Kidney (tissue), 13 donors: ENCODE measurements at regions not wholly inside any gene's neighbourhood (a gene's known extent, or its start where the extent isn't known, plus 50 kb on each side); places are given as distances from the start of the nearest gene placed in this dataset.

Source experiments
- DNase-seq, 5 donors: peaks; one replicate each; pipeline ENCODE4 v3.0.0-alpha.2; 2013 to 2020
- FAIRE-seq: peaks from 2 replicates; lab custom pipeline; 2012; peaks lifted over from hg19 to GRCh38; lab: Jason Lieb, UNC
- H3K27ac ChIP-seq, 2 donors: one replicate each; pipeline ENCODE4 v1.7.0; 2013; ENCODE audit warnings: low read depth in 2 of 2, low read length in 2 of 2, inconsistent platforms in 1 of 2
- H3K27me3 ChIP-seq: one replicate; pipeline ENCODE4 v1.7.1; 2013; ENCODE audit warnings: low read length, inconsistent platforms; ENCODE audit not compliant: control insufficient read depth, insufficient read depth
- H3K36me3 ChIP-seq, 3 donors: one replicate each; pipeline versions ENCODE4 v1.7.0 to v1.7.1; 2013; ENCODE audit warnings: low read length in 3 of 3, control low read depth in 1 of 3, inconsistent platforms in 1 of 3; ENCODE audit not compliant: insufficient read depth in 3 of 3, control insufficient read depth in 2 of 3
- H3K4me1 ChIP-seq, 3 donors: one replicate each; pipeline versions ENCODE4 v1.7.0 to v1.7.1; 2013; ENCODE audit warnings: low read length in 3 of 3, inconsistent platforms in 1 of 3, low read depth in 1 of 3; ENCODE audit not compliant: control insufficient read depth in 2 of 3, insufficient read depth in 2 of 3
- H3K4me3 ChIP-seq, 3 donors: one replicate each; pipeline versions ENCODE4 v1.7.0 to v1.8.1; 2013; ENCODE audit warnings: low read length in 3 of 3, control low read depth in 1 of 3, inconsistent platforms in 1 of 3
- H3K9ac ChIP-seq, 3 donors: one replicate each; pipeline versions ENCODE4 v1.7.0 to v1.7.1; 2013; ENCODE audit warnings: low read length in 3 of 3, control low read depth in 1 of 3, inconsistent platforms in 1 of 3
- H3K9me3 ChIP-seq, 3 donors: one replicate each; pipeline versions ENCODE4 v1.7.0 to v1.7.1; 2013; ENCODE audit warnings: low read length in 3 of 3, control low read depth in 1 of 3, inconsistent platforms in 1 of 3; ENCODE audit not compliant: control insufficient read depth in 2 of 3, insufficient read depth in 1 of 3
- CTCF ChIP-seq: IDR thresholded peaks from 3 replicates; pipeline ENCODE4 v1.5.1; 2012; ENCODE audit warnings: mild to moderate bottlenecking, moderate library complexity, borderline replicate concordance; ENCODE audit not compliant: insufficient read depth; ENCODE audit errors: extremely low read depth
- intact Hi-C: fragments of 100-400 bp; cut with DNase I; formaldehyde crosslinking; loops from one replicate; pipeline ENCODE4 v1.11.1; 2022
- donor health status: control.
- donor health status: control.
- donor health status: control.
- donor health status: control.
- donor health status: control.
- donor health status: DM: yes; HTN: yes; CAD: no.
- donor health status: Normal renal cell carcinoma (clear cell type).

- no peaks in the 10 kb centered on the region for H3K9me3 ChIP-seq
- DNase-seq = no peak
- H3K36me3 ChIP-seq = no peaks in the 10 kb centered on the region
- H3K27me3 ChIP-seq = no peaks in the 10 kb centered on the region
- H3K9ac ChIP-seq = no peak overlapping the region
- intact Hi-C loops = no loop called here
- no peak overlapping the region for H3K4me3 ChIP-seq
- H3K27ac ChIP-seq = no peak overlapping the region
- TF ChIP-seq CTCF = no peak
- no peak for FAIRE-seq
- H3K4me1 ChIP-seq = no peaks in the 10 kb centered on the region
Measured at GRCh38 chr4:161008527-161008926, 1155.3 kb downstream of the FSTL5 start.

- no peaks in the 10 kb centered on the region for H3K27me3 ChIP-seq
- no peak overlapping the region for H3K4me3 ChIP-seq
- no peaks in the 10 kb centered on the region for H3K4me1 ChIP-seq
- H3K27ac ChIP-seq = no peak overlapping the region
- H3K36me3 ChIP-seq = no peaks in the 10 kb centered on the region
- intact Hi-C loops = no loop called here
- TF ChIP-seq CTCF = no peak
- no peaks in the 10 kb centered on the region for H3K9me3 ChIP-seq
- H3K9ac ChIP-seq = no peak overlapping the region
- DNase-seq (no peak), FAIRE-seq (no peak)
Measured at GRCh38 chr4:161010227-161010626, 1153.6 kb downstream of the FSTL5 start.
